ENCODE measurements at regions not wholly inside any gene's neighbourhood (a gene's known extent, or its start where the extent isn't known, plus 50 kb on each side); places are given as distances from the start of the nearest gene placed in this dataset.

DNA sequence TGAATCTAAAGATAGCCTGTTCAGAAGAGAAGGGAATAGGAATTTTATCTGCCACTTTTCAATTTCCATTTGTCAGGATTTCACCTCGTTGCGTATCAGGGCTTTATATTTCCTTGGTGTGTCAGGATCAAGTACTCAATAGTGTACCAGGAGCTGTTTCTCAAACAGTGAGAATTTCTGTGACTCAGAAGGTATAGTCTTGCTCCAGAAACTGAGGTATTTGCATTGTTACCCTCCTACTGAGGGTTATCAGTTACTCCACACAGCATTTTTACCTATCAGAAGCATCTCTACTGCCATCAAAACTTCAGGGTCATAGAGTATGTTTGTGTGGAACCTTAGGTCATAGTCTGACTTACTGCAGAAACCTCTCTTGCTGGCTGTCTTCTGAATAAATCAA lies 271.7 kb upstream of the EDNRB start:
- no peaks in the 10 kb centered on the region for H3K36me3 Mint-ChIP-seq (ENCODE audit: low read depth)
- no peak overlapping the region for H3K4me3 Mint-ChIP-seq (ENCODE audit: unreplicated experiment)
- DNase-seq (ENCODE audit: low spot score): no peak
- H3K27me3 Mint-ChIP-seq (ENCODE audit: low read depth): peaks cover 2% of the 10 kb centered on the region
- peaks cover 3% of the 10 kb centered on the region for H3K4me1 Mint-ChIP-seq (ENCODE audit: low read depth)
- TF ChIP-seq, protein P1, sequence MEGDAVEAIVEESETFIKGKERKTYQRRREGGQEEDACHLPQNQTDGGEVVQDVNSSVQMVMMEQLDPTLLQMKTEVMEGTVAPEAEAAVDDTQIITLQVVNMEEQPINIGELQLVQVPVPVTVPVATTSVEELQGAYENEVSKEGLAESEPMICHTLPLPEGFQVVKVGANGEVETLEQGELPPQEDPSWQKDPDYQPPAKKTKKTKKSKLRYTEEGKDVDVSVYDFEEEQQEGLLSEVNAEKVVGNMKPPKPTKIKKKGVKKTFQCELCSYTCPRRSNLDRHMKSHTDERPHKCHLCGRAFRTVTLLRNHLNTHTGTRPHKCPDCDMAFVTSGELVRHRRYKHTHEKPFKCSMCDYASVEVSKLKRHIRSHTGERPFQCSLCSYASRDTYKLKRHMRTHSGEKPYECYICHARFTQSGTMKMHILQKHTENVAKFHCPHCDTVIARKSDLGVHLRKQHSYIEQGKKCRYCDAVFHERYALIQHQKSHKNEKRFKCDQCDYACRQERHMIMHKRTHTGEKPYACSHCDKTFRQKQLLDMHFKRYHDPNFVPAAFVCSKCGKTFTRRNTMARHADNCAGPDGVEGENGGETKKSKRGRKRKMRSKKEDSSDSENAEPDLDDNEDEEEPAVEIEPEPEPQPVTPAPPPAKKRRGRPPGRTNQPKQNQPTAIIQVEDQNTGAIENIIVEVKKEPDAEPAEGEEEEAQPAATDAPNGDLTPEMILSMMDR (IDR thresholded peaks at IDR 0.05): no peak
- no peaks in the 10 kb centered on the region for H3K9me3 Mint-ChIP-seq (ENCODE audit: low read depth)
- H3K27ac Mint-ChIP-seq (ENCODE audit: unreplicated experiment): no peak overlapping the region

DNA sequence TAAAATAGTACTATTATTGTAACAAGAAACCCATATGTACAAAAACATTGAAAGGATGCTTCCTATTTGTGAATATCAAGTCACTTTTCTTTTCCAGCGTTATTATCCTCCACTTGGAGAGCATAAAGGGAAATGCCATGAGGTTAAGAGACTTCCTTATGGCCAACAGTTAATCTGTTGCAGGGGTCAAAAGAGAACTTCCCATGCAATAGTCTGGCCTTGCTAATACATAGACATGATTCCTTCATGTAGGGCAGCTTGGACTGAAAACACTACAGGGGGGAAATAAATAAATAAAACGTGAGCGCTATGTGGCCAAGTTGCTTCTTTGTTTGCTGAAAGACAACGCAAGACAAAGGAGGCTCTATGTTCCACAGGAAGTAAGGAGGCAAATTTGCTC lies 269.1 kb upstream of the EDNRB start:
- Mint-ChIP-seq H3K27me3 (ENCODE audit: low read depth) (no peaks in the 10 kb centered on the region), H3K36me3 (ENCODE audit: low read depth) (no peaks in the 10 kb centered on the region), H3K9me3 (ENCODE audit: low read depth) (no peaks in the 10 kb centered on the region), H3K4me3 (ENCODE audit: unreplicated experiment) (no peak overlapping the region), H3K27ac (ENCODE audit: unreplicated experiment) (no peak overlapping the region), H3K4me1 (ENCODE audit: low read depth) (peaks cover 3% of the 10 kb centered on the region)
- TF ChIP-seq, protein P1 (IDR thresholded peaks at IDR 0.05): no peak
- no peak for DNase-seq (ENCODE audit: low spot score)

DNA sequence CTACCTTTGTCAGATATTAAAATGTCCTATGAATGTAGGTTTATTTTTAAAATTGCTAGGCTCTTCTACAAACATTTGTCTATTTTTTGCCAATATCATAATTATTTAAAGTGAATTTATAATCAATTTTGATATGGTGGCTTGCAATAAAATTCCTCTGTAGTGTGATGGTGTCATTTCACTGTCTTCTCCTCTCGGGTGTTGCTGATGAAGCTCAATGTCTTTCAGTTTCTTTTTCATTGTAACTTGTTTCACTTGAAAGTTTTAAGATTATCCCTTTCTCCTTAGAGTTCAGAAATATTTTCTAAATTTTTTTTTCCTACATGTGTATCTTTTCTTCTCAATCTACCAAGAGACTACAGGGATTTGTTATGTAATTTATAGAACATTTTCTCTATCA lies 267.1 kb upstream of the EDNRB start:
- Mint-ChIP-seq H3K27me3 (ENCODE audit: low read depth) (no peaks in the 10 kb centered on the region), H3K27ac (ENCODE audit: unreplicated experiment) (no peak overlapping the region), H3K4me3 (ENCODE audit: unreplicated experiment) (no peak overlapping the region), H3K36me3 (ENCODE audit: low read depth) (no peaks in the 10 kb centered on the region), H3K9me3 (ENCODE audit: low read depth) (no peaks in the 10 kb centered on the region), H3K4me1 (ENCODE audit: low read depth) (peaks cover 3% of the 10 kb centered on the region)
- TF ChIP-seq, protein P1 (IDR thresholded peaks at IDR 0.05): no peak
- no peak for DNase-seq (ENCODE audit: low spot score)

DNA sequence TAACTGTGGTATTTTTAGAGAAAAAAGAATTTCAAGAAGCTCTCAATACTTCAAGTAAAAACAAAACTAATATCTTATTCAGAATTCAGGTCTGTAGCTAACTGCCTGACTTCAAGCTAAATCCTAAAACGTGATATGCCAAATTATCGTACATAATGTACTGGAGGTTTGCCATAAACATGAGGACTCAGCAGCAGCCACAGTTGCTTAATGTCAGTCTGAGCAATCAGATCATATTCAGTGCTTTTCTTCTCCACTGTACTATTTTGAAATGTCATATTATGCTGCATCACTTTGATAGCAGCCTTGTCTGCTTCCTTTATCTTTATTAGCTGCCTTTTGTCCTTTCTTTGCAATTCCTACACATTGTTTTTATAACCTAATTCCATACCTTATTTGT lies 265.1 kb upstream of the EDNRB start:
- Mint-ChIP-seq H3K27ac (ENCODE audit: unreplicated experiment) (no peak overlapping the region), H3K27me3 (ENCODE audit: low read depth) (peaks cover 2% of the 10 kb centered on the region), H3K4me3 (ENCODE audit: unreplicated experiment) (no peak overlapping the region), H3K4me1 (ENCODE audit: low read depth) (peaks cover 3% of the 10 kb centered on the region), H3K36me3 (ENCODE audit: low read depth) (no peaks in the 10 kb centered on the region), H3K9me3 (ENCODE audit: low read depth) (peaks cover 10% of the 10 kb centered on the region)
- no peak for DNase-seq (ENCODE audit: low spot score)
- TF ChIP-seq, protein P1 (IDR thresholded peaks at IDR 0.05): no peak

DNA sequence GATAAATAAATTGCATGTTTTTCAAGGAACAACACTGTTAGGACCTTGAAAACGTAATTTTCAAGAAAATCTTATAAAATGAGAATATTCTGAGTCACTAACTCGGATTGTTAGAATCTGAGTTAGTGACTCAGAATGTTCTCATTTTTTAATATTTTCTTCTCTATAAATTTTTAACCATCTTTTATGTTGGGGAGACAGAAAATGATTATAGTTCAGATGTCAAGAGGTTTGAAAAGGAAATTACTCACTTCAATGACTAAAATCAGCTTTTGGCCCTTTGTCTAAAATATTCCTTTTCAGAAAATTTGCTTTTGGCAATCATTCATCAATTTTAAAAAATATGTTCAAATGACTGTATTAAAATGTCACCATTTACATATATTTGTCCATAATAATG lies 264.2 kb upstream of the EDNRB start:
- Mint-ChIP-seq H3K4me3 (ENCODE audit: unreplicated experiment) (no peak overlapping the region), H3K9me3 (ENCODE audit: low read depth) (peaks cover 13% of the 10 kb centered on the region), H3K4me1 (ENCODE audit: low read depth) (peaks cover 3% of the 10 kb centered on the region), H3K27ac (ENCODE audit: unreplicated experiment) (no peak overlapping the region), H3K27me3 (ENCODE audit: low read depth) (peaks cover 2% of the 10 kb centered on the region), H3K36me3 (ENCODE audit: low read depth) (no peaks in the 10 kb centered on the region)
- TF ChIP-seq, protein P1 (IDR thresholded peaks at IDR 0.05): no peak
- no peak for DNase-seq (ENCODE audit: low spot score)

Data from chondrocyte (in vitro differentiated cells).